ENCODE measurements at regions not wholly inside any gene's neighbourhood (a gene's known extent, or its start where the extent isn't known, plus 50 kb on each side); places are given as distances from the start of the nearest gene placed in this dataset.
"Not testable (repeated sequence)": the region's sequence is repeated elsewhere in the genome, so short reads cannot be mapped to it uniquely, and the experiment has no call there.

DNA sequence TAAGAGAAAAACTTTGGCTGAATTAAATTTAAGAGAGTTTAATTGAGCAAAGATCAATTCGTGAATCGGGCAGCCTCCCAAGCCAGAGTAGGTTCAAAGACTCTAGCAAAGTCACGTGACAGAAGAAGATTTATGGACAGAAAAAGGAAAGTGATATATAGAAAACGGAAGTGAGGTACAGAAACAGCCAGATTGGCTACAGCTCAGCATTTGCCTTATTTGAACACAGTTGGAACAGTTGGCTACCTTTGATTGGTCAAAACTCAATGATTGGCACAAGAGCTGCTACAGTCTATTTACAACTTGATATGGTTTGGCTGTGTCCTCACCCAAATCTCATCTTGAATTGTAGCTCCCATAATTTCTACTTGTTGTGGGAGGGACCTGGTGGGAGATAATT lies 102.6 kb downstream of the PLG start:
- no peak for DNase-seq (ENCODE audit: low read depth)

DNA sequence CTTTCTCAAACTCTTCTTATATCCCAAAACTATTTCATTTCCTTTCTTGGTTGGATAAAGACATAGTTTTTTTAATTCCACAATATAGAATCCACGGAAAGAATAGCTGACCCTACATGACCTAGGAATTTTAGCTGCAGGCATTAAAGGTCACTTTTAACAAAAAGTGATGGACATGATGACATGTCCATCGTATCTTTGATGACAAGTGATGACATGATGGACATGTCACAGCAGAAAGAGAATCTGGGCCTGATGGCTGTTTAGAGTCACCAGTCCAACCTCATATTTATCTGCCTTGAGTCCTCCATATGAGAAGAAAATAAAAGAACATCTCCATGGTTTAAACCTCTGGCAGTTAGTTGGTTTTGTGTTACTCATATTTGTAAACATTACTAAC lies 106.2 kb downstream of the PLG start:
- DNase-seq (ENCODE audit: low read depth), result no peak

DNA sequence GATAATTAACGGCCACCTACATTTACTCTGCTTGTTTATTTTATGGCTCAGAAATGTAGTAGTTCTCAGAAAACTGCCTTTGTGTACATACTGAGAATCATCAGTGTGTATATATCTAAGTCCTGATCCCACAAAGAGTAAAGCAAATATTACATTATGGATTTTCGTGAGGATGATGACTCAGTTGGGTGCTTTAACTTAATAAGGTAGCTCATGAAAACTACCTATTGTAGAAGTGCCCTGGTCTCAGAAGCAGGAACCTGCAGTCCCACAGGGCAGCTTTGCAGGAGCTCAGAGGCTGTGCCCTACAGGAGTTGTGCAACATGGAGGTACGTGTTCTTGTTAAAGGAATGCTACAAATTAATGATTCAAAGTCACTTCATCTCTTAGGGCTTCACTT lies 108.2 kb downstream of the PLG start:
- DNase-seq (ENCODE audit: low read depth), result no peak

DNA sequence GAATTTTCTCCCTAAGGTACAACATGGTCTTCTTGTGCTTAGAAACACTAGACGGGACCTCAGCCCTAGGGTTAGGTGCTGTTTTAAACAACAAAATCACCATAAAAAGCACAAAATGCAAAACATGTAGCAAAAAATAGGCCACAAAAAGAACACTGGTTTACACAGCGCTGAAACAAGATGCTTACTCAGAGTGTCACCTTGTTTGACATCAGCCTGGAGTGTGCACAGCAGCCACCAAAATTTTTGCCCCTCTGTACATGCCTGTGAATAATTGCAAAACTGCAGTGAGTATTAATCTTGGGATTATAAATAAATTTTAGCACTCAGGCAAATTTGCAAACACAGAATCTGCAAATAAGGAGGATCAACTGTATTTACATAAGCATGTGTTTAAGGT lies 110.1 kb downstream of the PLG start:
- no peak for DNase-seq (ENCODE audit: low read depth)

DNA sequence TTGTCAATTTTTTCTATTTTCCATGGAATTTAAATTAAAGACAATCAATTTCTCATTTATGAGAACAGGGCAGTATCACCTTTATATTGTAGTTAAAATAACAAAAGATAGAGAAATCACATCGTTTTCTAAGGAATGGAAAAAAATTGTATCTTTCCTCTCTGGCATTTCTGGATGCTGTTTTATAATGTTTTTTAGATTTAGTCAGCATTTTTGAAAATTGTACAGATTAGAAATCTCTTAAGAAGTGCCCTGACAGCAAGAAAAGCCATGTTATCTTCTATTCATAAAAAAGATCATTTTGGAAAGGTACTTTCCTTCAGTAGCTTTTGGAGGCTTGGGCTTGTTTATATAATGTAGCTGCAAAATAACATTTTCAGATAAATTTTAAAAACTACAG lies 116.9 kb downstream of the PLG start:
- no peak for DNase-seq (ENCODE audit: low read depth)

DNA sequence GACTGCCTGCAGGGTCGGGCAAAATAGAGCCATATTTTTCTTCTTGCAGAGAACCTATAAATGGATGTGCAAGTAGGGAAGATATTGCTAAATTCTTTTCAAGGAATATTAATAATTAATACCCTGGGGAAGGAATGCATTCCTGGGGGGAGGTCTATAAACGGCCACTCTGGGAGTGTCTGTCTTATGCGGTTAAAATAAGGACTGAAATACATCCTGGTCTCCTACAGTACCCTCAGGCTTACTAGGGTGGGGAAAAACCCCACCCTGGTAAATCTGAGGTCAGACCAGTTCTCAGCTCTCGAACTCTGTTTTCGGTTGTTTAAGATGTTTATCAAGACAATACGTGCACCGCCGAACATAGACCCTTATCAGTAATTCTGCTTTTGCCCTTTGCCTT lies 118.6 kb downstream of the PLG start:
- not testable (repeated sequence) for DNase-seq (ENCODE audit: low read depth)

DNA sequence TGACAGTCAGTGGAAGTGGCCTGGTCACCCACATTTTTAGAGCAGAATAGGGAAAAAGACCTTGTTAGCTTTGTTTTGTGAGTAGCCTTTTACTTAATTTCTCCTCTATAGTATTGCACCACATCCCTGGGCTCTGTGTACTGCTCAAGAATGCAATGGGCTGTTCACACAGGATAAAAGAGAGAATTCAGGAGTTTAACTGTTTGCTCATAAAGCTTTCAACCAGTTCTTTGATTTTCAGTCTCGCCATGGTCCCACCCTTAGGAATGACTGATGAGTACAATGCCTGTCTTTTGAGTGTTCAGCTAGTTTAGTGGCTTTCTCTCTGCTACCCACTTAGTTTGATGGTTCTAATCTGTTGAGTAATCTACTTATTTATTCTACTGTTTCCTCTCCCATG lies 129.7 kb downstream of the PLG start:
- DNase-seq (ENCODE audit: low read depth), result no peak

DNA sequence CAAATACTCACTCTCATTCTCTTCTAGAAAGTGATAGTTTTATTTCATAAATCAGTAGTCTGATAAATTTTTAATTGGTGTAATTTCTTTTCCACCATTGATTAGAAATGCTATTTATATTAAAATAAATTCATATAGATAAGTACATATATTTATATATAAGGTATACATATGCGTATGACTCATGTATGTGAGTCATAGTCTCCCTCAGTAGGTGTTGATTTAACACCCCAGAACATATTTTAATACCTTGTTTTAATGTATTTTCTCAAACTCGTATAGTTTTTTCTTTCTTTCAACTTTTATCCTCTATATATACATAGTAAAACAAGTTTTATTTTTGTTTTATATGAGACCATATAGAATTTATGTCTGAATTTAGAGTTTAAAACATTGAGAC lies 130.4 kb downstream of the PLG start:
- no peak for DNase-seq (ENCODE audit: low read depth)

DNA sequence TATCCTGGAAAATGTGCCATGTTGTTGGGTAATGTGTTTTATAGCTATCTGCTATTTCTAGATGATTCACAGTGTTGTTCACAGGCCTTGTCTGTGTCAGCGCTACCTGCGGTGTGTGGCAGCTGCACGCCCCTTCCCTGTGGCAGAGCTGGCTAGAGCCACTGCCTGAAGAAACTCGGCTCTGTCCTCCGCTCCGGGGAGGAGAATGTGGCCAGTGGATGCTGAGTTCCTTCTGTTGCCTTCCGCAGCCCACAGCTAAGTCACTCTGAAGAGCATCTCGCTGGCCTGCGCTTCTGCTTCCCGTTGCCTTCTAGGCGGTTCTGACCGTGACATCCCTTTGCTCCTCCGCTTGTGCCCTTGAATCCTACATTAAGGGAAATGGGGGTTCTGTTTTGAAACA lies 135.1 kb downstream of the PLG start:
- no peak for DNase-seq (ENCODE audit: low read depth)

DNA sequence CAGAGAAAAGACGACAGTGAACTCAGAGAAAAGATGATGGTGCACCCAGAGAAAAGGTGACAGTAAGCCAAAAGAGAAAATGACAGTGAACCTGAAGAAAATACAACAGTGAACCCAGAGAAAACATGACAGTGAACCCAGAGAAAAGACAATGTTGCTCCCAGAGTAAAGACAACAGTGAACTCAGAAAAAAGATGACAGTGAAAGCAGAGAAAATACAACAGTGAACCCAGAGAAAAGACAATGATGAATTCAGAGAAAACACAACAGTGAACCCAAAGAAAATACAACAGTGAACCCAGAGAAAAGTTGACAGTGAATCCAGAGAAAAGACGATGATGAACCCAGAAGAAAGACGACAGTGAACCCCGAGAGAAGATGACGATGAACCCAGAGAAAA lies 140.5 kb upstream of the MAP3K4 start:
- no peak for DNase-seq (ENCODE audit: low read depth)

DNA sequence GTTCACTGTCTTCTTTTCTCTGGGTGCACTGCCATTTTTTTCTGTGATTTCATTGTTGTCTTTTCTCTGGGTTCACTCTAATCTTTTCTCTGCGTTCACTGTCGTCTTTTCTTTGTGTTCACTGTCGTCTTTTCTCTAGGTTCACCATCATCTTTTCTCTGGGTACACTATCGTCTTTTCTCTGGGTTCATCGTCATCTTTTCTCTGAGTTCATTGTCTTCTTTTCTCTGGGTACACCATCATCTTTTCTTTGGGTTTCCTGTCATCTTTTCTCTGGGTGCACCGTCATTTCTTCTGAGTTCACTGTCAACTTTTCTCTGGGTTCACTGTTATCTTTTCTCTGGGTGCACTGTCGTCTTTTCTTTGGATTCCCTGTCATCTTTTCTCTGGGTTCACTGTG lies 137.6 kb upstream of the MAP3K4 start:
- DNase-seq (ENCODE audit: low read depth), result no peak

DNA sequence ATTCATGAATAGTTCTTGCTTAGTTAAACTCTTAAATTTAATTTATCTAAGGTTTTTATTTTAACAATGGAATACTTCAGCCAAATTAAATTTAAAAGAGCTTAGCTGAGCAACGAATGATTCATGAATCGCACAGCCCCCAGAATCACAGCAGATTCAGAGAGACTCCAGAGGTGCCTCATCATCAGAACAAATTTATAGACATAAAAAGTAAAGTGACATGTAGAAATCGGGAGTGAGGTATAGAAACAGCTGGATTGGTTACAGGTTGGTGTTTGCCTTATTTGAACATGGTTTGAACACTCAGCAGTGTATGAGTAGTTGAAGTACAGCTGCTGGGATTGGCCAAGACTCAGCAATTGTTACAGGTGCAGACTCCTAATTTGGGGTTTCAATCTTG lies 132.7 kb upstream of the MAP3K4 start:
- DNase-seq (ENCODE audit: low read depth), result no peak

DNA sequence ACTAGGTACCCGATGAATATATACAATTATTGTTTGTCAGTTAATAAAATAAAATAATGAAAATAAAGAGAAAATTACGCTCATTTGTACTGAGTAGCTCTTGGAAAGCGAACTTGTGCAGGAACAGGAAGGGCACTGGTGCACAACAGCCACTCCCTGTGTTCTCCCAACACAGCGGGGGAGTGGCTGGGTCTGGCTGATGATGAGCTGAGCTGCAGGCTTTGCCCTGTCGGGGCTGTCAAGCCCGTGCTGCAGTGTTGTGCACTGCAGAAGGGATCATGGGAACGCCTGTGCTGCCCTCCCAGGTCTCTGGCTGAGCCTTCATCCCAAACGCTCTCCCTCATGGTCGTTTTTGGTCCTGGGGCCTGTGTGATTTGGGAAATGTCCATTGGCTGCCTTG lies 131.7 kb upstream of the MAP3K4 start:
- DNase-seq (ENCODE audit: low read depth), result no peak

DNA sequence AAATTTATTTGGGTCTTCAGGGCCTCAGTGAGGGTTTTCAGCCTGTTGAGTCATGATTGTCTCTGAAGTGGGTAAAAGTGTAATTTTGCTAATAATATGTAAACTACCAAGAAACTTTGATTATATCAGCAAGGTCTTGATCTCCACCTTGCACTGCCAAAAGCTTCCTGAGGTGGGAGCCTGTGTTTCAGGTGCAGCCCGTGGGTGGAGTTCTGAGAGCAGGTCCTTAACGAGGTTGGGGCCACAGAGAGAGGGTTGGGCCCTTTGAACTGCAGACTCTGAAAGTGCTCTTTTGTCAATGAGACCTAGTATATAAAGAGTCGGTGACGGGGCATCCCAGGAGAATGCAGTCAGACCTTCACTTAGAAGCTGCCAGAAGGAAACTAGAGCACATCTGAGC lies 129.7 kb upstream of the MAP3K4 start:
- DNase-seq (ENCODE audit: low read depth), result no peak

DNA sequence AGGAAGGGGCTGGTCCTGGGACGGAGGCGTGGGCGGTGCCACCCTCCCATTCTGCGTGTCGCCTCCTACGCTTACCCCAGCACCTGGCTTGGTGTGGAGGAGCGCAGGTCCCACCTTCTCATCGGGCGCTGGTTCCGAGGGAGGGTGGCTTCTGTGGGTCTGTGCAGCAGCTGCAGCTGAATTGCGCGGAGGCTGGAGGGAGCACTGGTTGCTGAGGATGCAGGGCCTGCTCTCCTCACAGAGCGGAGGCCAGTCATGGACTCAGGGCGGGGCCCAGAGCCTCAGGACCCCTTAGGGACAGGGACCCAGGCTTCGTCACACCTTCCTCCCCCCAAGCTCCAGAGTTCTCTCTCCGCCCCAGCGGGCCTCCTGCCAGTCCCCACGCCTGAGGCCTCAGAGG lies 127.8 kb upstream of the MAP3K4 start:
- DNase-seq (ENCODE audit: low read depth), result no peak

DNA sequence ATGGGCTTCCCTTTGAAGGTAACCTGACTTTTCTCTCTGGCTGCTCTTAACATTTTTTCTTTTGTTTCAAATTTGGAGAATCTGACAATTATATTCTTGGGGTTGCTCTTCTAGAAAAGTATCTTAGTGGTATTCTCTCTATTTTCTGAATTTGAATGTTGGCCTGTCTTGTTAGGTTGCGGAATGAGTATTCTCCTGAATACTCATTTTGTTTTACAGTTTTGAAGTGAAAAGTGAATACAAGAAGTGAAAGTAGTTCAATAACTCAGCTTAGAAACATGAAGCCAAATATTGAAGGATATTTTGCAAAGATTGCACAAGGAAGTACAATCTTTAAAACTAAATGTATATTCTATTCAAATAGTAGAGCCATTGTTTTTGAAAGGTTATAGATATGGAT lies 120.2 kb upstream of the MAP3K4 start:
- no peak for DNase-seq (ENCODE audit: low read depth)

DNA sequence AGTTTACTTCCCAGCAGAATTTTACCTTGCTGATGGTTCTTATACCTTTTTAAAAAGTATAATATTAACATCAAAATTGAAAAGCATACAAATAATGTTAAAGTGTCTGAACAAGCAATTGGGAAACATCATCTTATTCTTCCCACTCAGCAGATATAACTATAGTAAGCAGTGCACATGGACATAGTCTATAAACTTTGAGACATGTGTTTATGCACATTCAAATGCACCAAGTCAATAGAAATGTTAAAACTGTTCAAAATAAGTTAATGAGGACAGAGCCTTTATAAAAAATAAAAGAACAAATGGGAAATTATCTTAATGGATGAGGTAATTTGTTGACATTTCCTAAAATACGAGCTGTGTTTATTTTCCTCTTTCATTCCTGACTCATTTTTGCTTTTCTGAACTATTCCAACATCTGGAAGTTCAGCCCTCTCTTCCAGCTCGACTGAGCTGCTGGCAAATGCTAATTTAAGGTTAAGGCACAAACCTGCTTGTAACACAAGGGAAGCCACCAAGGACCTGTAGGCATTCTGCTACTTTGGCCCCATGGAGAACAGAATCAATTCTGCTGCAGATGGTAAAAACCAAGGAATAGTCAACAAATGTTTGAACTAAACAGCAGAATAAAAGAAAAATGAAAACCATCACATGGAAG lies 110.3 kb upstream of the MAP3K4 start:
- DNase-seq (ENCODE audit: low read depth), result no peak

DNA sequence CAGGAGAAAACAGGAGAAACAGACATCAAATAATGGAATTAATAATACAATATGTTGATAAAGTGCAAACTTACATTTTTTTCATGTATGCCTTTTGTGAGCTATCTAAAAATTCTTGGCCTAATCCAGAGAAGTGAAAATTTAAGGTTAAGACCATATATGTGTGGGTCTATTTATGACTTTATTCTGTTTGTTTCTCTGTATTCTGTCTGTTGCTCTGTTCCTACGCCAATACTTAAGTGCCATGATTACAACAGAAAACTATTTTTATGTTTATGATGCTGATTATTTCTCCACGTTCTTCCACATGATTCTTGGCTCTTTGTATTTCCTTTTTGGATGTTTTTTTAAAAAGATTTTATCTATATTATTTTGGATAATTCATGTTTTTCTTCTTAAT lies 109.6 kb upstream of the MAP3K4 start:
- no peak for DNase-seq (ENCODE audit: low read depth)

DNA sequence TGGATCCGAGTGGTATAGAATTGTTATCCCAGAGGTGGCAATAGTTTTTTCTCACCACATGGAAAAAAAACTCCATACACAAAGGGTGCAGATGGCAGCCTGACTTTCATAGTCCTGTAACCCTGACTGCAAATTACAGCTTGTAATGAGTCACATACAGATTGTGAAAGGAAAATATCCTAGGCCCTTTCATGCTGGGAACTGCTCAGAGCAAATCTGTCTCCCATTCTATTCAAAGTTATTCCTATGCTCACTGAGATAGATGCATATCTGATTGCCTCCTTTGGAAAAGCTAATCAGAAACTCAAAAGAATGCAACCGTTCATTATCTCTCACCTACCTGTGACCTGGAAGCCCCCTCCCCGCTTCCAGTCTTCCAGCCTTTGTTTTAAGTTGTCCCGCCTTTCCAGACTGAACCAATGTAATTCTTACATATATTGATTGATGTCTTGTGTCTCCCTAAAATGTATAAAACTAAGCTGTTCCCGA lies 108.7 kb upstream of the MAP3K4 start:
- DNase-seq (ENCODE audit: low read depth), result no peak

DNA sequence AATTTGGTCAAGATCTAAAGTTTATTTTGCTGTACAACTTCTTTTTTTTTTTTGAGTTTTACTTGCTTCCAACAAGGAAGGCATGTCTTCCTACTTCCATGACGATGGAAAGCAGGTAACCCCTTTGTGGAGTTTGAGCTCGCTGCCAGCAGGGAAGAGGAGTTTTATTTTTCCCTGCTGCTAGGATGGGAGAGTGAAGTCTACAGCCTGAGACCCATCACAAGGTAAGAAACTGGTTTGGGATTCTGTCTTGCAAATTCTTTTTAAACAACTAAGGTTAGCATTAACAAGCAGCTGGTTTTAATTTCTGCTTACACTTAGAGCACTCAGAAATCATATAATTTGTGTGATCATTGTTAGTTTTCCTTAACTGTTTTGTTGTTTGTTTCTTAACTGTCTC lies 108.0 kb upstream of the MAP3K4 start:
- DNase-seq (ENCODE audit: low read depth), result no peak

DNA sequence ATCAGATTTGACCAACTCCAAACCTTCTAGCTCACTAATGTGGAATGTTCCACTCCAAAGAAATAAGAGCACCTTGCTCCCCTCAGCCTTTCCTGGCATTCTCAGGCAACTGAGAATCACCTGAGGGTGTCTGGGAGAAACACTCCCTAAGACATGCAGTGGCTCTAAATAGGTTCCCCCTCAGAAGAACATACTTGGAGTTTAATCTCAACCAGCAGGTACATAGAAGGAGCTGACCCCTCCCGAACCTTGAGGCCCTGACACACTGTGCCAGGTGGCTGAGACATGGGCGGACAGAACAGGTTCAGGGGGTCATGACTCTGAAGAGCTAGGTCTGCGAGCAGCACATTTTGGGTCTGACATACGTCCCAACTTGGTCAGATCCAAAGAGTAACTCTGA lies 107.6 kb upstream of the MAP3K4 start:
- no peak for DNase-seq (ENCODE audit: low read depth)

DNA sequence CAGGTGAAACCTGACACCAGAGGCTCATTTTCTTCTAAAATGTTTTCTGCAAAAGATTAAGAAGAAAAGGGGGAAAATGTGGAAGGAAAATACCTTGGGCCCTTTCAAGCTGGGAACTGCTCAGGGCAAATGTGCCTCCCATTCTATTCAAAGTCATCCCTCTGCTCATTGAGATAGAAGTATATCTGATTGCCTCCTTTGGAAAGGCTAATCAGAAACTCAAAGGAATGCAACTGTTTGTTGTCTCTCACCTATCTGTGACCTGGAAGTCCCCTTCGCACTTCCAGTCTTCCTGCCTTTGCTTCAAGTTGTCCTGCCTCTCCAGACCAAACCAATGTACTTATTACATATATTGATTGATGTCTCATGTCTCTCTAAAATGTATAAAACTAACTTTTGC lies 102.4 kb upstream of the MAP3K4 start:
- not testable (repeated sequence) for DNase-seq (ENCODE audit: low read depth)

DNA sequence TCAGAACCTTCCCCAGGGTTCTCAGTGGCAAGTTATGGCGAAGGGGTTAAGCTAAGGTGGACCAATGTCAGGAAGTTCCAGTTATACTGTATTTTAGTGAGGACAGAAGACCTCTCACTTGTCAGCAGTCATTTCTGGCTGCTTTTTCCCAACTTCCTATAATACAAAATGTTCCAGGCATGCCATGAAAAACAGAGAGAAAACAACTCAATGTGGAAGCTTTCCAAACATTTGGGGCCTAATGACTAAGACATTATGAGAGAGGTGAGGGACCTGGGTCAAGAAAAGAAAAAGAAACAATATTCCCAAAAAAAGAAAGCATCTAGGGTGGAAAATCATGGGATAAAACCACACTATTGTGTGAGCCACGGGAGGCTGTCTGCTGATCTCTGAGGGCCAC lies 99.9 kb upstream of the MAP3K4 start:
- DNase-seq (ENCODE audit: low read depth), result no peak

DNA sequence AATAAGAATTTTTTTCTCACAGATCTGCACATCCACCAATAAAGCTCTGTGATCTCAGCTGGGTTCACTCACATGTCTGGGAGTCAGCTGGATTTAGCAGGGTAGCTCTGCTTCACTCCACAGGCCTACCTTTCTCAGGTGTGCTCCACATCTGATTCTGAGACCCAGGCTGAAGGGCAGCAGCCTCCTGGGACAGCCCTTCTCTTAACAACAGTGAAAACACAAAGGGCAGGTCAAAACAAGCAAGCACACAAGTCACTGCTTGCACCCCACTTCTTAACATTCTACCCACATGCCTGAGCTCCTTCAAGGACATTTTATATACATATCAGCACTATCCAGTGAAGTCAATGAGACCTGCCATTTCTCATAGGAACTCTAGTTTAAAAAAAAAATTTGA lies 96.0 kb upstream of the MAP3K4 start:
- DNase-seq (ENCODE audit: low read depth), result no peak
